ENCODE measurements at regions not wholly inside any gene's neighbourhood (a gene's known extent, or its start where the extent isn't known, plus 50 kb on each side); places are given as distances from the start of the nearest gene placed in this dataset.

DNA sequence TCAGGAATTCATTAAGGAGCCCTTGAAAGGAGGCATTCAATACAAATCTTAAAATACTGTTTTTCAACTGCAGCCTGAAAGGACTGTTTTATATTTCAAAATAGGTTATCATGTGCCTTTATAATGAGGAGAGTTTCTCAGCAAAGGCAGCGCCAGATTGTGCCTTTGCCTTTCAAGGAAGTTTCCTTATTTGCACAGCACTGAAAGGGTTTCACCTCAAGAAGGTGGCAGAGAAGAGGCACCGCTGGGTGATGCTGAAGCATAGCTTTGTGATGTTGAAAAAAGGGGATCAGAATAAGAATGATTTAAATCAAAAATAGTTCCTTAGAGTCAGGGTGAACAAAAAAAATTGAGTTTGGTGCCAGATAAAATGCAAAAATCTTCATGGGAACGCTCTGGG is 601.0 kb upstream of the KIRREL3 start:
- no peak for DNase-seq (ENCODE audit: low read depth)
- TF ChIP-seq, protein P1, sequence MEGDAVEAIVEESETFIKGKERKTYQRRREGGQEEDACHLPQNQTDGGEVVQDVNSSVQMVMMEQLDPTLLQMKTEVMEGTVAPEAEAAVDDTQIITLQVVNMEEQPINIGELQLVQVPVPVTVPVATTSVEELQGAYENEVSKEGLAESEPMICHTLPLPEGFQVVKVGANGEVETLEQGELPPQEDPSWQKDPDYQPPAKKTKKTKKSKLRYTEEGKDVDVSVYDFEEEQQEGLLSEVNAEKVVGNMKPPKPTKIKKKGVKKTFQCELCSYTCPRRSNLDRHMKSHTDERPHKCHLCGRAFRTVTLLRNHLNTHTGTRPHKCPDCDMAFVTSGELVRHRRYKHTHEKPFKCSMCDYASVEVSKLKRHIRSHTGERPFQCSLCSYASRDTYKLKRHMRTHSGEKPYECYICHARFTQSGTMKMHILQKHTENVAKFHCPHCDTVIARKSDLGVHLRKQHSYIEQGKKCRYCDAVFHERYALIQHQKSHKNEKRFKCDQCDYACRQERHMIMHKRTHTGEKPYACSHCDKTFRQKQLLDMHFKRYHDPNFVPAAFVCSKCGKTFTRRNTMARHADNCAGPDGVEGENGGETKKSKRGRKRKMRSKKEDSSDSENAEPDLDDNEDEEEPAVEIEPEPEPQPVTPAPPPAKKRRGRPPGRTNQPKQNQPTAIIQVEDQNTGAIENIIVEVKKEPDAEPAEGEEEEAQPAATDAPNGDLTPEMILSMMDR (IDR thresholded peaks at IDR 0.05; ENCODE audit: insufficient read depth, low read length) = no peak
- H3K4me3 ChIP-seq (ENCODE audit: low read depth, low read length) = no peak overlapping the region

DNA sequence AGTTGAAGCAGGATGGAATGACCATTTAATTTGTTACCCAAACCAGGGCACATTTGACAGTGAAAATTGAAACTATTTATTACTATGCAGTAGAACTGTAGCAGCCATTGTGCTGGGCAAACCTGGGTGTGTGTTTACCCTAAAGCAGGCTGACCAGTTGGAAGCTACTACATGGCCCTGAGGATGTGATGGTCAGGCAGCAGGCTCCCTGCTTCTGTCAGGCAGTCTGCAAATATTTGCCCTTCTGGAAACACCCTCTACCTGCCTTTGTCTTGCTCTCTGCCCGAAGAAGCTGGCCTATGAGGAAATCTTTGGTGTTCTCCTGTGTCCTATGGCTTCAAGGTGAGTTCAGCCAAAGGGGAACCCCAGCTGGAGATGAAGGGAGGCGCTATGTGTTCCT is 600.1 kb upstream of the KIRREL3 start:
- no peak for DNase-seq (ENCODE audit: low read depth)
- TF ChIP-seq, protein P1 (IDR thresholded peaks at IDR 0.05; ENCODE audit: insufficient read depth, low read length) = no peak
- no peak overlapping the region for H3K4me3 ChIP-seq (ENCODE audit: low read depth, low read length)

DNA sequence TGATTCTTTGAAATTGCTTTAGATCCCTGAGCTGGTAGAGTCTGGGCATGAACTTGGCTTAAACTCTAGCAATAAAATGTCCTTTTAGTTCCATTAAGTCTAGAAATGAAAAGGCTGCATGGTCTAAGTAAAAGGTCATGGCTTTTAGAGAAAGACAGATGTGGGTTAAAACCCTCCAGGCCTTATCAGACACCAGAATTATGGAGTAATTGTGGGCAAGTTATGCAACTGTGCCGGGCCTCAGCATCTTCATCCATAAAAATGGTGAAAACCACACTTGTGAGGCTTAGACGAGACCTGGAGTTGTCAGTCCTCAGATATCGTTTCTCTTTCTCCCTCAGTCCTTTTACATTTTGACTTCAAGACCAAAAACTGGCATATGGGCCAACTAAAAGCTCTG is 597.9 kb upstream of the KIRREL3 start:
- TF ChIP-seq, protein P1 (IDR thresholded peaks at IDR 0.05; ENCODE audit: insufficient read depth, low read length) = no peak
- H3K4me3 ChIP-seq (ENCODE audit: low read depth, low read length) = no peak overlapping the region
- no peak for DNase-seq (ENCODE audit: low read depth)

DNA sequence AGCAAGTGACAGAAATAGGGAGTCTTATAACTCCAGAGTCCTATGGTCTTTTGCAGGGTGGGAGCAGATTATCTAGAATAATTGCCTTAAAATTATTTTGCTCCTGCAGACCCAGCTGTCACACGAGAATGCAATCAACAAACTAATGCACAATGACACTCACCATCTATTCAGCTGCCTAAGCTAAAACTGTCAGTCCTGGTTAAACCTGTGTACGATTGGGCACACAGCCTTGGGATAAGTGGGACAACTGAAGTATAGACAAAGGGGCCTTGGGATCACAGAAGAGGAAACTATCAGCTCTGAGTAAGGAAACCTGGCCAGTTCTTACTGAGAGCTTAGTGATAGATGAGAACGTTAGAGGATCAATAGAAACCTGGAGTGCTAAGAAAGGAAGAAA is 595.9 kb upstream of the KIRREL3 start:
- TF ChIP-seq, protein P1 (IDR thresholded peaks at IDR 0.05; ENCODE audit: insufficient read depth, low read length) = no peak
- DNase-seq (ENCODE audit: low read depth) = no peak
- no peak overlapping the region for H3K4me3 ChIP-seq (ENCODE audit: low read depth, low read length)

DNA sequence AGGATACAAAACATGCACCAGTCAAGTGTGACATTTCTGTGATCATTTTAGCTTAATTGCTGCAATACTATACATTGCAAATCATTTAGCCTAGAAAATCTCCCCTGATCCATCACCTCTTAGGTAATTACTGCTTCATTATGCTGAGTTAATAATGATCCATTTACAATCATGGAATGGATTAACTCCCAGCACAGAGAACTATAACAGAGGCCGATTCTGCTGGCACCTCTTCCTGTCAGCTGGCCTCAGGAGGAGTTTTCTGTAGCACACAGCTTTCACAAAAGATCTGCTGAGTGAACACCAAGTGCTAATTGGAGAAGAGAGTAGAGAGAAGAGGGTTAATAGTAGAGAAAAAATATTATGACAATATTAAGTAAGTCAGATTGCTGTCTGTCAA is 591.8 kb upstream of the KIRREL3 start:
- TF ChIP-seq, protein P1 (IDR thresholded peaks at IDR 0.05; ENCODE audit: insufficient read depth, low read length) = no peak
- no peak for DNase-seq (ENCODE audit: low read depth)
- H3K4me3 ChIP-seq (ENCODE audit: low read depth, low read length) = no peak overlapping the region

DNA sequence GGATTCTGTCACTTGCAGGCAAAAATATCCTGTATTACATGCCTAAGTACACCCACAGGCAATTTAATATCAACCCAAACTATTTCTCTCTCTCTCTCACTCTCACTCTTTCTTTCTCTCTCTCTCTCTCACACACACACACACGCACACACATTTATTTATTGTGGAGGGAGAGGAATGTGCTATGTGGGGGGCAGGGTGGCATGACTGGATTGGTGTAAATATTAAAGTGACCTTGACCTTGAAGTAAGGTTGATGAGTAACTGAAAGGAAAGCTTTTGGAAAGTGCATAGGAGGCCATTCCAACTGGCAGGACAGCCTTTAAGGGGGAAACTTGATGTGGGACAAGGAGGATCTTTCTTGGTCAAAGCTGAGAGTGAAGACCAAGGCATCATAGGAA is 589.7 kb upstream of the KIRREL3 start:
- TF ChIP-seq, protein P1 (IDR thresholded peaks at IDR 0.05; ENCODE audit: insufficient read depth, low read length) = no peak
- DNase-seq (ENCODE audit: low read depth) = no peak
- H3K4me3 ChIP-seq (ENCODE audit: low read depth, low read length) = no peak overlapping the region

DNA sequence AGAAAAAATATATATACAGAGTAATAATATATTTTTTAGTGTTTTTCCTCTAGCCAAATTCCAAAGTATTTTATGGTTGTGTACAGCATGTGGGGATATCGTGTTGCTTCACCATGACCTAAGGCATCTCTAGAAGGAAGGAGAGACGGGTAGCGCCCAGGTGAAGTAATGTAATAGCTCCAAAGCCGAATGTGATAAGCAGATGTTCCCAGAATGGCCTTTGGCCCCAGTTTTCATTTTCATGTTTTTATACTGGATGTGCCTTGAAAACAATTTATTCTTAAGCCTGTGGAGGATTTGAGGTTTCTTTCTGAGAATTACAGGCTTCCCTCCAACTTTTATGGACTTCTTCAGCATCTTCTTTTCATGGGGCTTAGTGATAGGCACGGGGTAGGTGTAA is 587.9 kb upstream of the KIRREL3 start:
- no peak for DNase-seq (ENCODE audit: low read depth)
- TF ChIP-seq, protein P1 (IDR thresholded peaks at IDR 0.05; ENCODE audit: insufficient read depth, low read length) = no peak
- H3K4me3 ChIP-seq (ENCODE audit: low read depth, low read length) = no peak overlapping the region

Measured in fibroblast of the aortic adventitia (primary cell).